PC-9 (cell line): ENCODE measurements at regions not wholly inside any gene's neighbourhood (a gene's known extent, or its start where the extent isn't known, plus 50 kb on each side); places are given as distances from the start of the nearest gene placed in this dataset.

Experiments
- BruUV-seq: library from RNA; stranded (reverse); fragments of 400-500 nt; replicated peaks from 2 replicates; lab custom pipeline; 2021; lab: Mats Ljungman, UMichigan
- CTCF ChIA-PET: fragments of 300-600 bp; sonication (Branson Sonifier 250); formaldehyde crosslinking; loops from one replicate; lab custom pipeline; 2022; ENCODE audit warnings: antibody characterized with exemption; lab: Charles Lee
- POLR2A ChIA-PET: fragments of 300-600 bp; sonication (Branson Sonifier 250); formaldehyde crosslinking; loops from one replicate; lab custom pipeline; 2022; ENCODE audit warnings: antibody characterized with exemption; ENCODE audit not compliant: unreplicated experiment; lab: Charles Lee
- DNase-seq, 2 experiments: peaks; one replicate each; pipeline versions ENCODE4 v3.0.0 to v3.0.0-alpha.2; 2015 to 2022; ENCODE audit warnings: mixed read lengths in 1 of 2
- H2AFZ ChIP-seq: fragments of 200-600 bp; sonication (generic); 2 replicates; pipeline ENCODE4 v1.8.1; 2017; ENCODE audit warnings: antibody characterized with exemption
- H3F3A ChIP-seq: fragments of 200-600 bp; sonication (generic); 2 replicates; pipeline ENCODE4 v1.8.1; 2017; ENCODE audit warnings: antibody characterized with exemption, mild to moderate bottlenecking, low read depth; ENCODE audit not compliant: insufficient read depth
- H3K27ac ChIP-seq: fragments of 200-600 bp; sonication (generic); 2 replicates; pipeline ENCODE4 v1.6.1; 2016; ENCODE audit warnings: mixed run types
- H3K27me3 ChIP-seq: fragments of 200-600 bp; sonication (generic); 2 replicates; pipeline ENCODE4 v1.6.1; 2016; ENCODE audit warnings: low read depth, mixed run types; ENCODE audit not compliant: insufficient read depth
- H3K36me3 ChIP-seq: fragments of 200-600 bp; sonication (generic); 2 replicates; pipeline ENCODE4 v1.6.1; 2016; ENCODE audit warnings: low read depth, mixed run types
- H3K4me1 ChIP-seq: fragments of 200-600 bp; sonication (generic); replicated peaks from 2 replicates; pipeline ENCODE4 v1.6.1; 2016; ENCODE audit warnings: mixed run types; ENCODE audit not compliant: insufficient read depth
- H3K4me2 ChIP-seq: fragments of 200-600 bp; sonication (generic); 2 replicates; pipeline ENCODE4 v1.6.1; 2017; ENCODE audit warnings: mixed run types
- H3K4me3 ChIP-seq: fragments of 200-600 bp; sonication (generic); 2 replicates; pipeline ENCODE4 v1.6.1; 2016; ENCODE audit warnings: mixed run types
- H3K79me2 ChIP-seq: fragments of 200-600 bp; sonication (generic); 2 replicates; pipeline ENCODE4 v1.6.1; 2017; ENCODE audit warnings: low read depth, mixed run types
- H3K9me2 ChIP-seq: fragments of 200-600 bp; sonication (generic); 2 replicates; pipeline ENCODE4 v1.8.1; 2017; ENCODE audit warnings: mild to moderate bottlenecking; ENCODE audit not compliant: insufficient read depth
- H3K9me3 ChIP-seq: fragments of 200-600 bp; sonication (generic); 2 replicates; pipeline ENCODE4 v1.8.1; 2016; ENCODE audit warnings: low read depth; ENCODE audit not compliant: insufficient read depth
- H4K20me1 ChIP-seq: fragments of 200-600 bp; sonication (generic); 2 replicates; pipeline ENCODE4 v1.8.1; 2017; ENCODE audit not compliant: insufficient read depth
- CTCF ChIP-seq: fragments of 200-600 bp; sonication (generic); conservative IDR thresholded peaks from 2 replicates; pipeline ENCODE4 v1.6.1; 2017; ENCODE audit warnings: mixed run types, antibody characterized with exemption, mild to moderate bottlenecking, moderate library complexity
- EZH2 ChIP-seq: fragments of 200-600 bp; sonication (generic); IDR thresholded peaks from 2 replicates; pipeline ENCODE4 v1.8.0; 2017; ENCODE audit warnings: antibody characterized with exemption, low read depth
- intact Hi-C: fragments of 100-400 bp; cut with micrococcal nuclease; formaldehyde crosslinking; loops from one replicate; pipeline ENCODE4 v1.10.0; 2022; ENCODE audit not compliant: unreplicated experiment

GRCh38 chr10:7069706-7070105, 341.1 kb downstream of the SFMBT2 start:
- no peaks in the 10 kb centered on the region for H3F3A ChIP-seq
- no peaks in the 10 kb centered on the region for H3K9me3 ChIP-seq
- no peaks in the 10 kb centered on the region; the same call in 1 of the 2 replicates for H4K20me1 ChIP-seq
- H3K36me3 ChIP-seq, result no peaks in the 10 kb centered on the region
- no peak overlapping the region for H2AFZ ChIP-seq
- intact Hi-C loops, result no loop called here
- H3K9me2 ChIP-seq, result no peaks in the 10 kb centered on the region
- H3K27ac ChIP-seq, result no peak overlapping the region
- no peaks in the 10 kb centered on the region for H3K4me1 ChIP-seq
- TF ChIP-seq CTCF (no peak), EZH2 (no peak)
- H3K4me2 ChIP-seq, result no peak overlapping the region
- H3K4me3 ChIP-seq, result no peak overlapping the region
- no TSS peak for BruUV-seq
- H3K79me2 ChIP-seq, result no peaks in the 10 kb centered on the region
- no peaks in the 10 kb centered on the region; the same call in 1 of the 2 replicates for H3K27me3 ChIP-seq
- CTCF ChIA-PET, result no interaction called here
- DNase-seq, result no peak
- POLR2A ChIA-PET, result no interaction called here

GRCh38 chr10:7056216-7056615, 354.6 kb downstream of the SFMBT2 start:
- H3K9me2 ChIP-seq, result no peaks in the 10 kb centered on the region
- ChIA-PET POLR2A (no interaction called here), CTCF (no interaction called here)
- no peak overlapping the region for H3K27ac ChIP-seq
- intact Hi-C loops, result no loop called here
- H3K4me2 ChIP-seq, result no peak overlapping the region
- no peaks in the 10 kb centered on the region for H3K9me3 ChIP-seq
- H3F3A ChIP-seq, result no peaks in the 10 kb centered on the region
- BruUV-seq, result no TSS peak
- H3K79me2 ChIP-seq, result no peaks in the 10 kb centered on the region
- TF ChIP-seq EZH2 (no peak), CTCF (no peak)
- H3K36me3 ChIP-seq, result no peaks in the 10 kb centered on the region
- no peaks in the 10 kb centered on the region for H3K4me1 ChIP-seq
- no peak overlapping the region for H3K4me3 ChIP-seq
- no peaks in the 10 kb centered on the region for H4K20me1 ChIP-seq
- no peak overlapping the region for H2AFZ ChIP-seq
- DNase-seq, result no peak
- no peaks in the 10 kb centered on the region for H3K27me3 ChIP-seq

- H2AFZ ChIP-seq, result no peak overlapping the region
- intact Hi-C loops, result no loop called here
- H3K9me3 ChIP-seq, result no peaks in the 10 kb centered on the region
- no peaks in the 10 kb centered on the region for H4K20me1 ChIP-seq
- ChIA-PET CTCF (no interaction called here), POLR2A (no interaction called here)
- no peak overlapping the region for H3K27ac ChIP-seq
- no TSS peak for BruUV-seq
- no peak for DNase-seq
- H3K36me3 ChIP-seq, result no peaks in the 10 kb centered on the region
- no peaks in the 10 kb centered on the region for H3K4me1 ChIP-seq
- H3K27me3 ChIP-seq, result no peaks in the 10 kb centered on the region
- H3K9me2 ChIP-seq, result no peaks in the 10 kb centered on the region
- no peak overlapping the region for H3K4me2 ChIP-seq
- no peak for TF ChIP-seq EZH2
- TF ChIP-seq CTCF, result no peak
- no peaks in the 10 kb centered on the region for H3K79me2 ChIP-seq
- H3F3A ChIP-seq, result no peaks in the 10 kb centered on the region
- no peak overlapping the region for H3K4me3 ChIP-seq
These were observed 355.9 kb downstream of the SFMBT2 start for GRCh38 chr10:7054915-7055314.
